GM21526 (cell line): ENCODE measurements at regions not wholly inside any gene's neighbourhood (a gene's known extent, or its start where the extent isn't known, plus 50 kb on each side); places are given as distances from the start of the nearest gene placed in this dataset.
A peak's percentile ranks its signal among the peaks of the same experiment; 100 is the strongest.

ENCODE experiments used
- ATAC-seq: cut with Tn5 transposase; IDR thresholded peaks from one replicate; pipeline ENCODE4 v1.9.1; 2021; ENCODE audit warnings: moderate library complexity; ENCODE audit not compliant: unreplicated experiment, low FRiP score

DNA sequence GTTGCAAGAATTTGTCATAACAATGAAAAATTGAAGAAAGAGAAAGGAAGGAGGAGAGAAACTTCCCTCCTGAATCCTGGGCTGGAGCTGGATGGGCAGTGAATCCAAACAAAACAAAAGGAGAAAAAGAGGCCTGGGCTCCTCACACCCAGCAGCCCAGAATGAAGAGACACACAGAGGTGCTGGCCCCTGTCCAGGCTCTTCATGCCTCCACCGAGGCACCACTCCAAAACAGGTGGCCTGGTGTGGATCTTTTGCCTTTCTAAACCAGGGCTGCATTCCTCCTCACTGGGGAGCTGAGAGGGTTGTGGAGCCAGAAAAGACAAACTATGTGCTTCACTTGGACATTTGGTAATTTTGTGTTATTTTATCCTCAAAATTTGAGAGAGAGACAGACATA, 76.0 kb downstream of the FAM124B start:
- ATAC-seq = no peak

DNA sequence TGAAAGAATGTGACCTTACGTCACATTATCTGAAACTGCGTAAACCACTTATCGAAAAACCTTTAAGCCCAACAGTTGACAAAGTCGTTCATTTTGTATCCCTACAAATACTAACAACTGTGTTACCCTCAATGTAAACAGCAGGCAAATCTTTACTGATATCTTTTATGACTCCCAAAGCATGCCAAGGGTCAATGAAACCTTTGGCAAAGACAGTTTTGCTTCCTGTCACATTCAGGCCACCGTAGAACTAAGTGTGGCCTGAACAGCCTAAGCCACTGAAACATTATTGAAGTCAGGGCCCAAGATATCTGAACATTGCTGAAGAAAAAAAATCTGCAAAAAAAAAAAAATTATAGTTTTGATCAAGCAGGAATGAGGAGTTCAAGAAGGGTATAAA, 77.3 kb downstream of the FAM124B start:
- ATAC-seq = no peak

DNA sequence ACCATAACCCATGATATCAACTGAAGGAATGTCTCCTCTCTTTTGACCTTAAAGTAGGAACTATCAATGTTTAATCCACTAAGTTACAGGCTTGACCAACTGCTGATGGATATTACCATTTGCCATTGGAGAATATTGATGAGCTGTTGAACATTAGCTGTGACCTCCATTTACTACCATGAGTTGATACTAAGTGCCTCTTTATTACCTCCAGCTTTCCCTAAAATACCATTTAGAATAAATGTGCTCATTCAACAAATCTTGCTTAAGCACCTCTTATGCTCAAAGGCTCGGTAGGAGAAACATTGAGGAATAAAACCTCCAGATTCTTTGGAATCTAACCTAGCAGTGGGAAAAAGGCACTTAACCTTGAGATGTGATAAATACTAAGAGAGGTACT, 81.2 kb downstream of the FAM124B start:
- ATAC-seq = no peak

DNA sequence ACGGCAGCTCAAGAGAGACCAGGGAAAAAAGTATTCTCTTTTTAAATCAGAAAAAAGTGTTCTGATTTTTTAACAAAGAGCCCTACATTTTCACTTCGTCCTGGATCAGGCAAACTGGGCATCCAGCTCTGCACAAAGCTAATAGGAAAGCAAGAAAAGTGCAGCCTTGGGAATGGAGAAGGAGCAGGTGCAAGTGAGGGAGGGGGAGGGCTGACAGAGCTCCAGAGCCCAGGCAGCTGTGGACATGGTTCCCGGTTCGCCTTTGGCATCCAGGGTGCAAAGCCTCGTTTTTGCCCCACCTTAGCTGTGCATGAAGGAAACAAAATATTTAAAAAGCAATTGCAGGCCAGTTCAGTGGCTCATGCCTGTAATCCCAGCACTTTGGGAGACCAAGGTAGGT, 82.2 kb downstream of the FAM124B start:
- no peak for ATAC-seq

DNA sequence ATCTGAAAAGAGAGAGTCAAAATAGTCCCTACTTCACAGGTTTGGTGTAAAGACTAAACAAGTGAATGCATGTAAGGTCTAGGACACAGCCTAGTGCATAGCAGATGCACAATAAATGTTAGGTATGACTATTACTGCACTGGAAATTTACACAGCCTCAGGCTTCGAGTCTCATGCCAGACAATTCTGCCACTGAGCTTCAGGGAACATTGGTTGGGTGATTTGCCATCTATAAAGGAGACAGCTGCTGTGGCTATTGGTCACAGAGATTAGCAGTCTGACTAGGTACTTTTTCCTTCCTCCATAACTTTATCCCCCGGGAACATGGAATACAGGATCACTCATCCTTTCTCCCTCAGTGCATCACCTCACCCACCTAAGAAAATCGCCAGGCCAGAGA, 89.2 kb downstream of the FAM124B start:
- ATAC-seq = no peak

DNA sequence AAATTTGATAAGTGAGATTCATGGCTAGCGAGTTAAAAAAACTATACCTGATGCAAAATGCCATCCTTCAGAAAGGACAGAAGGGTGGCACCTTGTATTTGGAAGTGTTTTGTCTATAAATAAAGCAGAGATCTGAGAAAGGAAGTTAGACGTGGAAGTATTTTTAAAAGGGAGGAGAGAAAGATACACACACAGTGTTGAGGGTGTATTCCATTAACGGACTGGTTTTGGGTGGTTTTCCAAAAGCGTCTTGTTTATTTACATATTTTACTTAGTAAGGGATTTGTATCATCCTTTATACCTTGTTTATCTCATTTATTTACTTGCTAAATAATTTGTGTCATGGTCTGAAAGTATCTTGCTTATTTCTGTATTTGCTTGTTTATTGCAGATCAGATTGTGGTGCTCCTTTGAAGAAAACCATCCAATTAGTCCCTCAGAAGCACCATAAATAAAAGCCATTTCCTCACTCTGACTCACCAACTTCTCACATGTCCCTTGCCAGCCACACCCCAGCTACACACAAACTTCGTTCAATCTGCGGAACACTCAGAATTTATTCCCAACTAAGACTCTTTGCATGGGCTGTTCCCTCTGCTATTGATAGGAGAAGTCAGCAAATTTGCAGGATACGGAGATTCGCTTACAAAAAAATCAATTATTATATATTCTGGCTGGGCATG, 90.8 kb downstream of the FAM124B start:
- no peak for ATAC-seq

DNA sequence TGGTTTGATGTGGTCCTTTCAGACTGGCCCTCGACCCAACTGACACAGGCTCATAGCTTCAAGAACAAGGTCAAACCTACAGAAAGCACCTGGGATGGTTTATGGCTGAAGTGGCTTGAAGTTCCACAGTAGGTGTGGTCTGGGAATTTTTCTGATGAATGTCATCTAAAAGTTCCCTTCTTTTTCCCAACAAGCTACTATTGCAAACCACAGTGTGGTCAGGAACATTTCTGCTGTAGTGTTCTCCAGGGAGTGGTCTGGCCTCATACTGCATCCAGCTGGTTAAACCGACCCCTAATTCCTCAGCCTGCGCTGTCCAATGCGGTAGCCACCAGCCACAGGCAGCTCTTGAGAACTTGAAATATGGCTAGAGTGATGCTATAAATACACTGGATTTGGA, 92.7 kb downstream of the FAM124B start:
- ATAC-seq = no peak

DNA sequence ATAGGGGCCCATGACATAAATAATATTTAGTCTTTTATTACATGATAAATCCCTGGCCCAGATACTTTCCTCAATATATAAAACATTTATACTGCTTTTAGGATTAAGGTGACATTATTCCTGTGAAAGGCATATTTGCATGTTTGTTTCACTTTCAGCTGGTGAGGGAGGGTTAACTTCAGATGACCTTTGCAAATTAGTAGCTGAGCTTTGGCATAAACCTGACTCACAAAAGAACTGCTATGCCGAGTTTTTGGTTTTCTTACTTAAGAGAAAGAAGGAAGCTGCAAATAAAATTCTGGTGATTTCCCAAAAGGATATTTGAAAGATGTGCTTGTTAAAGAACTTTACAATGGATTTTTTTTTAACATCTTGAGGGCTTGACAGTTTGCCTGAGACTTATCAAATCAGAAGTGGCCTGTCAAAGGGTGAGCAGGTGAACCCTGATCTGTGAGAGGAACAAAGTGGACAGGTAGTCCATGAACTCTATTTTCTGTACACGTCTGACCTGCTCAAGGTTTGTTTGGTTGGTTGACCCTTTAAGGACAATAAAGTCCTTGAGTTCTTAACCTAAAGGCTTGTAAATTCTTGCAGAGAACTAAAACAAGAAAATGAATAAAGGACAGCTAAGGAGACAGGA, 93.5 kb downstream of the FAM124B start:
- peak; percentile 91 for ATAC-seq

DNA sequence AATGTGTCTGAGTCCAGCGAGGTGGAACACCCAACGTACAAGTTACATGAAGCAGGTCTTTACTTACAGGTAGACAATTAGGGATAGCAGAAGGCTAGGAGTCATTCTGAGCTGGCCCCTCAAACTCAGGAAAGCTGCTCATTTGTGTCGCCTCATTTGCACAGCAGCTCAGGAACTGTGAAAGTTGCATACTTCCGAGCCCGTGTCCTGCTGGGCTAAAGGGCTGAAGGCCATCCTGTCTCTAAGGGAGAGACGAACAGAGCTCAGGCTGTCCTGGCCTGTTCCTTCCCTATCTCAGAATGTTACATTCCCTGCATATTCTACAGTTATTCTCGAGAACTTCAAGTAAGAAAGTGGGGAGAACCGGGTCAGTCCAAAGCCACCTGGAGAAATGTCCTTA, 99.0 kb downstream of the FAM124B start:
- no peak for ATAC-seq

DNA sequence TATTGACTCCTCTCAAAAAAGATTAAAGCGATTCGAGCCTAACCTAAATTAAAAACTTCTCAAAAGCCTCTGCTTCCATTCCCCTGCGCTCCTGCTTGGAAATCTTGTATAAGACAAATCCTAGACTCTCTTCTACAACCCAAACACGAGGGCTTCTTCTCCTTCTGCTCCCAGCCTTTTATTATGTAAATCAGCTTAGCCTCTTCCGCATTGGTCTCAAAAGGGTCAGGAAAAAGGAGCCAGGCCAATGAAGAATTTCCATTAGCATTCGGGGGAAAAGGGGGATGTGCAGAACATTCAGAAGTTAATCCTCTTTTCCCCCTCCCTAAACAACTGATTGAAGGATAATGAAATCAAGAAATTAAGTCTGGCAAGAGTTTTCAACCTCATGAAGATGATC, 107.9 kb downstream of the FAM124B start:
- no peak for ATAC-seq

DNA sequence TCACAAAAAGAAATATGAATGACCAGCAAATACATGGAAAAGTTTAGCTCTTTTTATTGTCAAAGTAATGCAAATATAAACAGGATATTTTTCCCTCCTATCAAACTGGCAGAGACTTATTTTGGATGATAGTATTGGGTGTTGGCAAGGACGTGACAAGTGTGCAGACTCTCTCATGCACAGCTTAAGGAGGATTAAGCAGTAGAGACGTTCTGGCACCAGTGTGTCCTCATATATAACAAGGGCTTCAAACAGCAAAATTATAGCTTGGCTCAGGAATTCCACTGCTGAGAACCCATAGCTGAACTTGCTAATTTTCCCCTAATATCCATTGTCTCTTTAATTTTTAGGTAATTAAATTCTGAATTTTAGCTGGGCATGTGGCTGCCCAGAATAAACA, 114.4 kb downstream of the FAM124B start:
- no peak for ATAC-seq

DNA sequence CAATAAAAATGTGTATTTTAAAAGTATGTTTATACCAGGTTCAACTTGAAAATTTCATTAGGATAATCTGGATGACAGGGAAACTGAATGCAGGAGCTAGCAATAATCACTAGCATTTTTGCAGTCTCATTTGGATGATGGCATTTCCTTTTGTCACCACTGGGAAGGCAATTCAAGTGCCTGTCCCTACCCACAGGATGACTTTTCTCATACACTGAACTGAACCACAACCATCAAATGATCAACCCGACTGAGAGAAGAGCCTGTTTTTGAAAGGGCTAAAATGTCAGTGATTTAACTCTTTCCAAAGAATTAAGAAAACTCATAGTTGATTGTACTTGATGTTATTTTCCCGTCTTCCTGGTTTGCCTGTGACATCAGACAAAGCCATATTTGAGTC, 115.0 kb downstream of the FAM124B start:
- ATAC-seq = no peak

DNA sequence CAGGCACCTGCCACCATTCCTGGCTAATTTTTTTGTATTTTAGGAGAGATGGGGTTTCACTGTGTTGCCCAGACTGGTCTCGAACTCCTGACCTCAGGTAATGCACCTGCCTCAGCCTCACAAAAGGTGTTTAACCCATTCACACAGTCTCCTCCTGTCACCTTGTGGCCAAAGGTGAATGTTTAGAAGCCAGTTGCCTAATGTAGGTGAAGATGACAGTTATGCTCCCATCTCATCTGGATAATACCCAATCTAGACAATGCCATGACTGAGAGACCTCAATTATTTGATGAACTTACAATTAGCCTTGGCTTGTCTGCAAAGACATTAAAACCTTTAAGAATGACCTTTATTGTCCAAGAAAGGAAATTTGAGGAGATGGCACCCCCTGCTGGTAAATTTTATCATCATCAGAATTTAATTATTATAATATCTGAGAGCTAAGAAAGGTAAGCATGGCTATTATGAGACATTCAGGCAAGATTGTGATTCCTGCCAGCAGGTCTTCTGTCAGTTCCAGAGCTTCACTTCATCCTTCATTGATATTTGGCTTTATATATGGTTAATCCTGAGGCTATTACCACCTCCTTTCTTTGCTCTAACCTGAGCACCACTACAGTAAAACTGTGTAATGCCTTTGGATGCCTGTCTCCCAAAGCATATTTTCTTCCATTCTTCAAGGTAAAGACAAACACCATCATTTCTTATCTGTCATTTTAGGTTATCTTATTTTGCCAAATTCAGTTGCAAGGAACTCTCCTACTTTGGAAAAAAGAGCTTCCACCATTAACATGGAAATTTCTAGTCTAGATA, 117.6 kb downstream of the FAM124B start:
- ATAC-seq = peak; percentile 61

DNA sequence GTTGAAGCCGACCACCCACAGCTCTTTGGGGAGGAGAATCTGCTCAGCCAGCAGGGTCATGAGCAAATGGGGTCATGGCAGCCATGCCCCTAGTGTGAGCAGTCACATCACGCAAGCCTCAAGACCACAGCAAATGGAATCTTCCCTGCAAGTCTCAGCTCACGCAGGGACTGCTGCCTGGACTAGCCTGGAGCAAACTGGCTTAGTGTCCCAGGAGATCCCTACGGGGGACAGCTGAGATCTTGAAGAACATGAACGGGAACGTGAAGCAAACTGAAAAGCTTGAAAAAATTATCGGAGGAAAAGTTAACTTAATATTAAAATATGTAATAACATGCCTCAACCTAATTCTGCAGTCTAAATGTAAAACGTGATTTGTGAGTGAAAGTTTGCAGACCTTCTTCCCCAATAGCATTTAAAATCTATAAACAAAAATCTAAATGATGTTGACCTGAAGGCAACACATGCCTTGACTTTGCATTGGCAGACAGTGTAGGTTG, 118.4 kb downstream of the FAM124B start:
- no peak for ATAC-seq

DNA sequence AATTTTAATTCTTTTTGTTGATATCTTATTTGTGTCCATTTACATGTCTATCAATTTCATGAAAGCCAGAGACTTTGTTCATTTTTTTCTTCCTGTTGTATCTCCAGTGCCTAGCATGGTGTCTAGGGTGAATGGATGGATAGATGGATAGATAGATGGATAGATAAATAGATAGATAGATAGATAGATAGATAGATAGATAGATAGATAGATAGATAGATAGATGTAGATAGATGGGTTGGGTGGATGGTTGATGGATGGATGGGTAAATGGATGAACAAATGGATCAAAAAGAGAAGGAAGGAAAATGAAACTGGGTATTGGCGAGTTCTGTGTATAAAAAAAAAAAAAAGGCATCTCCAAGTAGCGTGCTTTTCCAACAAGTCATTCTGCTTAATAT, 120.5 kb downstream of the FAM124B start:
- no peak for ATAC-seq

DNA sequence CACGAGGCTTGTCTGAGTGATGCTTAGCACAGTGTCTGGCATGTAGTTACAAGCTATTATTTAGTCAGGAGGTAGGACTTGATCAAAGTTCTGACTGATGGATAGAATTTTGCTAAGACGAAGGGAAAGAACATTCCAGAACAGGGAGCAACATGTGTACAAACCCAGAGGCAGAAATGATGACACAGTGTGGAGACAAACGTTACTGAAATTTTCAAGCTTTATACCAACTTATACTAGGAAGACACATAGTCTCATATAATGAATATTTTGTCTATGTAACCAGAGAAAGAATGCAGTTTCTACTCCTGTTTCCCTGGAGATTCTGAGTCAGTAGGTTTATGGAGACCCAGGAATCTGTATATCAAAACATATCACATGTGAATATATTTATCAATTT, 123.4 kb downstream of the FAM124B start:
- ATAC-seq = no peak

DNA sequence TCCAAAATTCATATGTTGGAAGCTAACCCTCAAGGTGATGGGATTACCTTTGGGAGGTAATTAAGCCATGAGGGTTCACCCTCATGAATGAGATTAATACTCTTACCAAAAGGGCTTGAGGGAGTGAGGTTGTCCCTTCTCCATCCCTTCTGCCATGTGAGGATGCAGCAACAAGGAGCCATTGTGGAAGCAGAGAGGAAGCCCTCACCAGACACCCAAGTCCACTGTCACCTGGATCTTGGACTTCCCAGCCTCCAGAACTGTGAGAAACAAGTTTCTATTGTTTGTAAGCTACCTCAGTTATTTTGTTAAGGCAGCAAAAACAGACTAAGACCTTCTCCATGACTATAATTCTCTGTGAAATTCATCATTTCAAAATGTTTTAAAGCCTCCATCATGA, 125.7 kb downstream of the FAM124B start:
- no peak for ATAC-seq

DNA sequence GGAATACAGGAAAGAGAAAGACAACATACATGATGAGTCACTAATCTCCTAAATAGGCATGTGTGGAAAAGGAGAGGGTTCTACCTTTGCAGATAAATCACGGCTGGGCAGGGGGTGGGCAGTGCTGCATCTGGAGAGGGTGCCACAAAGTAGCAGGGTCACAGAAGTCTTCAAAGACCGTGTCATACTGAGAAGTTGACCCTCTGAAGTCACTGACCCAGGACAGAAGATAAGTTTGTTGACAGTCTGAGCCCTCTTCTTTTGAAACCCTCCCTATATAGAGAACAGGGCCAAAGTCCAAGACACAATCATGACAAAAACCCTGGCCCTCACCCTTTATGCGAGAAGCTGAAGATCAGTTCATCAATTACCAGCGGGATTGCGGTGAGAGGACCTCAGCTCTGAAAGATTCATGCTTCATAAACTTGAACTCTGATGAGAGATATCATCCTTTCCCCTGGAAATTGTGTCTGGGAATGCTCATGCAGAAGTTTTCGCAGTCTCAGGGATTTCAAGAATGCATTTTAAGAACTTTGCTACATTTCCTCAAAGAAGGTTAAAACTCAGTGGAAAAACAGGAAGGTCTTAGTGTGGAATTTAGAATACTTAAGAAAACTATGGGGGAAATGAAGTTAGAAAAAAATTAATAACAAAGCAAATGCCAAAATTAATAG, 129.5 kb downstream of the FAM124B start:
- no peak for ATAC-seq

DNA sequence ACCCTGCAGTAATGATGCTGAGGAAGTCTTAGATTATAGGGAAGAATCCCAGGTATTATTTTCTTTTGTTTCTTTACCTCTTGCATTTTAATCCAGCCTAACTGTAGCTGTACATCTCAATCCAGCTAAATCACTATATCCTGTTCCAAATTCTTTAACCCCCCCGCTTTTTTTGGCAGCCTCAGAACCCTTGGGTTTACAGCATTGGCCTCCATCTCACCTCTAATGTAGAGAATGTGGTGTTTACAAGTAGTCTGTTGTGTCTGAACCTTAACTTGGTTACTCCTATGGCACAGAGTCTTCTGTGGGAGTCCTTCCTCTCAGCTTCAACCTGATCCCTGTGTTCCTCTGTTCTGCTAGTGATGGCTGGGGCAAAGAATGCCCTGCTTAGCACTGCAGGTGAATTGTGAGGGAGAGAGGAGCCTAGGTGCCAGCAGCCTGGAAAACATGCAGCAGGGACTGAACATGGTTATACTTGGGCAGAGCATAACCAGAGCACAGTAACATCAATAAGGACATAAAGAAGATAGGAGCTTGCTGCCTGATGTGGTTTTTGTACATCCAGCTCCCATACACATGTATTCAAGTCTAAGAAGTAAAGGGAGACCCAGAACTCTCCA, 130.2 kb downstream of the FAM124B start:
- no peak for ATAC-seq

DNA sequence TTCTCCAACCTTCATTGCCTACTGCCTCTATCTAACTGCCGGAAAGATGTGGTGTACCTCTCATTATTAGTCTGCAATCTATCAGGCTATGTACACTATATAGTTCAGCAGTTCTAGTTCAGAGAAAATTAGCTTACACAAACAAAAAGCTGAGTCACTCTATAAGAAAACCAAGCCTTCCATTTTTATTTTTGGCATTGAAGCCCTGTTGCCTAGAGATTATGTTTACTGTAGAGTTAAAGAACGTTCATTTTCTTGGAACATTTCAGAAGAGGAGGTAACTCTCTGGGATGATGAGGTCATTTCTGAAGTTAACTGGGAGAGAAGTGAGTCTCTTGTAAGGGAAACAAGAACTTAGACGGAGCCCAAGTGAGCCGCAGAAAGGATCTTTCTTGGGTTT, 133.5 kb downstream of the FAM124B start:
- no peak for ATAC-seq

DNA sequence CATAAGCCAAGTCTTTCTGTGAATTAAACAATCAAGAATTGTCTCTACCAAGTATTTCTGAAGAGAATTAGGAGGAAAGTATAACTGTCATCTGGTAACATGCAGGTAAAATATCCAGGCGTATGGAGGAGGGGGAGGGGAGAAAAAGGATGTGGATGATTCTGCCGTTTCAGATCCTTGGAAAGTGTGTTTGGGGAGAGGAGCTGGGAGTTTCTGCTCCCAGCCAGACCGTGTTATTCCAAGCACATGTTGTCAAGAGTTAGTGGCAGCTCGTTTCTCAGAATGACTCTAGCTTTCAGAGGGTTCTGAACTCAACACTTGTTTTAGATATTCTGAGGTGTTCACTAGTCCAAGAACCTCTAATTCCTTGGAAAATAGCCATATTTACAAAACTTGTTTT, 137.6 kb downstream of the FAM124B start:
- ATAC-seq = no peak
